NT2/D1 (cell line): ENCODE measurements at regions not wholly inside any gene's neighbourhood (a gene's known extent, or its start where the extent isn't known, plus 50 kb on each side); places are given as distances from the start of the nearest gene placed in this dataset.

Source experiments
- SUZ12 ChIP-seq: IDR thresholded peaks from 2 replicates; pipeline ENCODE4 v1.6.1; 2011; ENCODE audit not compliant: insufficient read length, insufficient read depth; ENCODE audit errors: extremely low read depth
- YY1 ChIP-seq: IDR thresholded peaks from 2 replicates; pipeline ENCODE4 v1.6.1; 2011; ENCODE audit not compliant: insufficient read length, insufficient read depth

GRCh38 chr6:67073938-67074337, 1366.9 kb upstream of the EYS start:
- TF ChIP-seq YY1 (no peak), SUZ12 (no peak)
